ENCODE measurements at regions not wholly inside any gene's neighbourhood (a gene's known extent, or its start where the extent isn't known, plus 50 kb on each side); places are given as distances from the start of the nearest gene placed in this dataset.
"Not testable (repeated sequence)": the region's sequence is repeated elsewhere in the genome, so short reads cannot be mapped to it uniquely, and the experiment has no call there.

DNA sequence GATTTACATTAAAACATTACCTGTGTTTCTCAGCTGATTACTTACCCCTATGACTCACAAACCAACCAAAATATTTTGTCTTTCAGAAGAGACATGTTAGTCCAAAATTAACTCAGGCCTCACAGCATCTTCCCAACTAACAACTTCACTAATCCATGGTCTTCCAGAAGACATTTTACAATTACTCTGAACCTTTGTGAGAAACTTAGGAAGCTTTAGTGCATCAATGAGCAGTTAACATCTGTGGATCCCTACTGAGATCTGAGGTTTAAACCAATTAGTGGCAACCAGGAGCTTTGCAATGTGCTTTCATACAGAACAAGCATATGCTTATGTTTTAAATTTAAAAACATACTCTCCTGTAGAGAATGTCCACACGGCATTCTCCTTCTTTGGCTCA, 269.7 kb downstream of the UBE3D start:
- no peak for DNase-seq

DNA sequence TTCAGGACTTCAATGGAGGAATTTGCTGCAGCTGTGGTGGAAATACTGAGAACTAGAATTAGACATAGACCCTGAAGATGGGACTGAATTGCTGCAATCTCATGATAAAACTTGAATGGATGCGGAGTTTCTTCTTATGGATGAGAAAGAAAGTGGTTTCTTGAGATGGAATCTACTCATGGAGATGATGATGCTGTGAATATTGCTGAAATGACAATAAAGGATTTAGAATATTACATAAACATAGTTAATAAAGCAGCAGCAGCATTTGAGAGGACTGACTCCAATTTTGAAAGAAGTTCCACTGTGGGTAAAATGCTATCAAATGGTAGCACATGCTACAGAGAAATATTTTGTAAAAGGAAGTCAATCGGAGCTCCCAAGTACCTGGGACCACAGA, 264.6 kb downstream of the UBE3D start:
- DNase-seq: no peak

DNA sequence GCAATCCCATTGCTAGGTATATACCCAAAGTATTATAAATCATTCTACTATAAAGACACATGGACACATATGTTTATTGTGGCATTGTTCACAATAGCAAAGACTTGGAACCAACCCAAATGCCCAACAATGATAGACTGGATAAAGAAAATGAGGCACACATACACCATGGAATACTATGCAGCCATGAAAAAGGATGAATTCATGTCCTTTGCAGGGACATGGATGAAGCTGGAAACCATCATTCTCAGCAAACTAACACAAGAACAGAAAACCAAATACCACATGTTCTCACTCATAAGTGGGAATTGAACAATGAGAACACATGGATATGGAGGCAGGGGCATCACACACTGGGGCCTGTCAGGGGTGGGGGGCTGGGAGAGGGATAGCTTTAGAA, 249.4 kb downstream of the UBE3D start:
- not testable (repeated sequence) for DNase-seq

DNA sequence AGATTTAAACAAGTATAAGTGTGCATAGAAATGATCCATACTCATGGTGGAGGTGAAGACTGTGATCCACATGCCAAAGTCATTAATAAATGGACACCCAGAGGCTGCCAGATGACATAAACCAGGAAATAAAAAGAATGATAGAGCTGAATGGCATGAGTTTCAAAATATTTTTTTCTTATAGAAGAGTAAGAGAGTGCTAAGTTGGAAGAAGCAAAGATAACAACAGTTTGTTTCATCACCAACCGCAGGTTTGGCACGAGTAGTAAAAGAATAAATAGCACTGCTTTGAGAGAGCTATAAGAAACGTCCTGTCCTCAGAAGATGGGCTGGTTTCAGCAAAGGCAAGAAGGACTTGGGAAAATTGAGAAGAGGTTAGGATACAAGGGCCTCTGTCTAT, 246.9 kb downstream of the UBE3D start:
- no peak for DNase-seq

DNA sequence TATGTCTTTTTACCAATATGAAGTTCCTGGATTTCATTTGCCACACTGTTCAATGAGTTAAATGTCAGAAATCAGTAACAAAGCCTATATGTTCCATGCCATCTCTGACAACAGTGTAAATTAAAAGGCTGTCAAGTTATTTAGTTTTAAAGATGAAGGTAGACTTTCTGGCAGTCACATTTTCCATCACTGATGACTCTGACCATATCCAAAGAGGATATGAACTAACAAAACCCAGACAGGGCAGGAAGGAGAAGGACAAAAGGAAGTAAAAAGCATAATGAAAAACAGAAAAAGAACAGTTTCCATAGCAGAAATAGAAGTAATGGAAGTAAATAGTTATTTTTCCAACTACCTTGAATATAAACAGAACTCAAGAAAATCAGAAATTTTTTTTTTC, 242.3 kb downstream of the UBE3D start:
- DNase-seq: no peak

DNA sequence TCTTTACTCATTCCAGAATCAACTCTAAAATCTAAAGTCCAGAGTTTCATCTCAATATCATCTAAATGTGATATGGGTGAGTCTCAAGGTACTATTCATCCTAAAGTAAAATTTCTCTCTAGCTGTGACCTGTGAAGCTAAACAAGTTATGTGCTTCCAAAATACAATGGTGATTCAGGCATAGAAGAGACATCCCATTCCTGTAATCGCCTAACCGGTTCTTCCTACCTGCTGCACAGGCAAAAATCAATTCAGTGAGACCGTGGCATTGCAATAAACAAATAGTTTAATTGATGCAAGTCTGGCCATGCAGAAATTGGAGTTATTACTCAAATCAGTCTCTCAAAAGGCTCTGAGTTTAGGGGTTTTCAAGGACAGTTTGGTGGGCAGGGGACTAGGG, 232.8 kb downstream of the UBE3D start:
- no peak for DNase-seq

DNA sequence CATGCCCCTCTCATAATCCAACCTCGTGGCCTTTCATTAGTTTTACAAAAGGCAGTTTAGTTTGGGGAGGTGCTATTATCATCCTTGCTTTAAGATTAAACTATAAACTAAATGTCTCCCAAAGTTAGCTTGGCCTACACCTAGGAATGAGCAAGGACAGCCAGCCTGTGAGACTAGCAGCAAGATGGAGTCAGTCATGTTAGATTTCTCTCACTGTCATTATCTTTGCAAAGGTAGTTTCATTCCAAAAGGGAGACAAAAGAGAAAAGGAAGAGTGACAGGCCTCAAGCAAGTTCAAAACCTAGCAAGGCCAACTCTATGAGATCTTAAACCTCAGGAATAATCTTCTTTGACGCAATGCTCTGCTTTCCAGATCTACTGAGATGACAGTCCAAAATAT, 232.2 kb downstream of the UBE3D start:
- no peak for DNase-seq

DNA sequence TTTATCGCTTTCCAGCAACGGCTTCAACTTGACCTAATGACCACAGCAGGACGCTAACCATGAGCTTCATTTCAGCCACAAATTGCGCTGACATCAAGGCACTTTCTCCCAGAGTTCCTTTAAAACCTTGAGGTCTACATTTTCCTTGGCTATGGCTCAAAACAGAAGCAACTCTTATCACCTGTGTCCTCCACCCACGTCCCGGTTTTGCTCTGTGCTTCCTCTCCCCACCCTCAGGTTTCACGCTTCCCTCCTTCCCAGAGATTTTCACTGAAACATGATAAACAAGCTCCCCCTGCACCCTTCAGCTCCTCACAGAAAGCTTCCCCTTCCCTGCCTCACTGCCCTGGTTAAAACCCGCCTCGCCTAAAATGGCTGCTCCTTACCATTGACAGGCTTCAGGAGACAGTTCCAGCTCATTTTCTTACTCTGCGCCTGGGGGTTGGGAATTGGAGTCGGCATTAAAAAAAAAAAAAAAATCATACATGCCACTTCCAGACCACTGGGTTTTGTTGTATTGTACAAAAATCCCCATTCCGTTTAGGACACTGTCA, 229.5 kb downstream of the UBE3D start:
- no peak for DNase-seq

DNA sequence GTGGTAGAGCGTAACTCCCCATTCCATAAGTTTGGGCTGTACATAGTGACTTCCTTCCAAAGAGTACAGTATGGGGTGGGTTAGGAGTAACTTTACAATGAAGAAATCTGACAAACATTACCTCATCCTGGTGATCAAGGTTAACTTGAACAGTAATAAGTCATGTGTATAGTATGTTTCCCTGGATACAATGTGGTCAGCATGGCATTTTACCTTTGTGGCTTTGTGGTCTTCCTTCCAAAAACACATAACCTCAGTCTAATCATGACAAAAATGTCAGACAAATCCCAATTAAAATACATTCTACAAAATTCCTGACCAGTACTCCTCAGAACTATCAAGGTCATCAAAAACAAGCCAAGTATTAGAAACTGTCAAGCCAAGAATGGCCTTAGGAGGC, 225.1 kb downstream of the UBE3D start:
- no peak for DNase-seq

DNA sequence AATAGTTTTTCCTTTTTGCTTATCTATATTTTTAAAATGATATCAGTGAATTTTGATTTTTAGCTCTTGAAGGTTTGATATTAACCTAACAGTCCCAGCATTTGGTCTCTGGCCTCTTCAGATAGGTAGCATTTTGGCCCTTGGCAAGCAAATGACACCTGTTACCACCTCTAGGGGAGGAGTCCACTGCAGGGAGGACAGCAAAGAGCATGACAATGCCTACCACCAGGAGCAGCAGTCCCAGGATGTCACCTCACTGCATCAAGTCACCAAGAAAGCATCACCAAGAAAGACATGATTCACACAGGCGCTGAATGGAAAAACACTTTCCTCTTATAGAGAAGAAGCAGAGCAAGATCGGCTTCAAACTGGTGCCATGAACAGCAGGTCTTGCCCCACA, 224.3 kb downstream of the UBE3D start:
- DNase-seq: no peak
